ENCODE measurements at regions not wholly inside any gene's neighbourhood (a gene's known extent, or its start where the extent isn't known, plus 50 kb on each side); places are given as distances from the start of the nearest gene placed in this dataset.
"Not testable (repeated sequence)": the region's sequence is repeated elsewhere in the genome, so short reads cannot be mapped to it uniquely, and the experiment has no call there.

- DNase-seq (ENCODE audit: low spot score): no peak
- no peak for TF ChIP-seq CTCF (IDR thresholded peaks at IDR 0.05; ENCODE audit: extremely low read depth, missing control alignments)
Measured at GRCh38 chr10:57890691-57891090, 377.0 kb downstream of the IPMK start.

GRCh38 chr10:57885618-57885968 is 382.1 kb downstream of the IPMK start:
- not testable (repeated sequence) for DNase-seq (ENCODE audit: low spot score)

GRCh38 chr10:57884965-57885617 is 382.6 kb downstream of the IPMK start:
- DNase-seq (ENCODE audit: low spot score): no peak
- TF ChIP-seq CTCF (IDR thresholded peaks at IDR 0.05; ENCODE audit: extremely low read depth, missing control alignments): no peak

- no peak for DNase-seq (ENCODE audit: low spot score)
- no peak for TF ChIP-seq CTCF (IDR thresholded peaks at IDR 0.05; ENCODE audit: extremely low read depth, missing control alignments)
Measured at GRCh38 chr10:57884407-57884806, 383.3 kb downstream of the IPMK start.

- no peak for TF ChIP-seq CTCF (IDR thresholded peaks at IDR 0.05; ENCODE audit: extremely low read depth, missing control alignments)
- DNase-seq (ENCODE audit: low spot score): no peak
Measured at GRCh38 chr10:57880446-57881227, 387.1 kb downstream of the IPMK start.

- DNase-seq (ENCODE audit: low spot score): no peak
- no peak for TF ChIP-seq CTCF (IDR thresholded peaks at IDR 0.05; ENCODE audit: extremely low read depth, missing control alignments)
Measured at GRCh38 chr10:57874810-57875209, 392.9 kb downstream of the IPMK start.

GRCh38 chr10:57867241-57867640 is 400.5 kb downstream of the IPMK start:
- no peak for TF ChIP-seq CTCF (IDR thresholded peaks at IDR 0.05; ENCODE audit: extremely low read depth, missing control alignments)
- no peak for DNase-seq (ENCODE audit: low spot score)
